Mesothelial cell of epicardium (in vitro differentiated cells): ENCODE measurements at regions not wholly inside any gene's neighbourhood (a gene's known extent, or its start where the extent isn't known, plus 50 kb on each side); places are given as distances from the start of the nearest gene placed in this dataset.
"Not testable (repeated sequence)": the region's sequence is repeated elsewhere in the genome, so short reads cannot be mapped to it uniquely, and the experiment has no call there.

Experiments used
- DNase-seq, 2 experiments: peaks; one replicate each; pipeline ENCODE4 v3.0.0; 2021; ENCODE audit warnings: low spot score in 2 of 2; ENCODE audit not compliant: unreplicated experiment in 2 of 2
- H3K27ac Mint-ChIP-seq: 2 replicates; pipeline ENCODE4 v1.8.0; 2021; ENCODE audit warnings: mixed read lengths
- H3K27me3 Mint-ChIP-seq: 2 replicates; pipeline ENCODE4 v1.8.0; 2021; ENCODE audit warnings: low read depth, mixed read lengths
- H3K36me3 Mint-ChIP-seq: 2 replicates; pipeline ENCODE4 v1.8.0; 2021; ENCODE audit warnings: mixed read lengths
- H3K4me1 Mint-ChIP-seq: 2 replicates; pipeline ENCODE4 v1.8.0; 2021; ENCODE audit warnings: mixed read lengths
- H3K4me3 Mint-ChIP-seq: 2 replicates; pipeline ENCODE4 v1.8.0; 2021; ENCODE audit warnings: mild to moderate bottlenecking, moderate library complexity, mixed read lengths
- H3K9me3 Mint-ChIP-seq: 2 replicates; pipeline ENCODE4 v1.8.0; 2021; ENCODE audit warnings: mixed read lengths
- CTCF ChIP-seq: fragments of 200-600 bp; sonication (generic); IDR thresholded peaks from one replicate; pipeline ENCODE4 v1.5.0; 2021; ENCODE audit warnings: antibody characterized with exemption; ENCODE audit not compliant: unreplicated experiment

- peaks cover 6% of the 10 kb centered on the region for H3K27me3 Mint-ChIP-seq
- H3K4me3 Mint-ChIP-seq = no peak overlapping the region
- TF ChIP-seq CTCF = no peak
- H3K27ac Mint-ChIP-seq = no peak overlapping the region
- no peaks in the 10 kb centered on the region for H3K36me3 Mint-ChIP-seq
- DNase-seq = no peak
- no peaks in the 10 kb centered on the region for H3K4me1 Mint-ChIP-seq
- H3K9me3 Mint-ChIP-seq = no peaks in the 10 kb centered on the region
Measured at GRCh38 chr7:145143685-145144084, 307.8 kb upstream of the TPK1 start.

DNA sequence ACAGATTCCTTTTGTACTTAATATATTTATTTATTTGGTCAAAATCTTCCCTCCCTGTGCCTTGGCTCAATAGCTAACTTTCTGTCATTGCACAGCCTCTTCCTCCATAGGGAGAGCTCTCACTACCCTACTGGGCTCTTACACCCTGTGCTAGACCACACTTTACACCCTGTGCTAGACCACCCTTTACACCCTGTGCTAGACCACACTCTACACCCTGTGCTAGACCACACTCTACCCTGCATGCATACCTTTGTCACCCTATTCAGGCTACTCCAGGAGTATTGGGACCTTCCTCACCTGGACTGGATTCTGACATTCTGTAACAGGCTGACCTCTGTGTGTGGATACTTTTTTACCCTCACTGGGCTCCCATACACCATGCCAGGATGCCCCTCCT, 298.5 kb upstream of the TPK1 start:
- no peak overlapping the region for H3K4me3 Mint-ChIP-seq

GRCh38 chr7:145123502-145123901, 287.6 kb upstream of the TPK1 start:
- Mint-ChIP-seq H3K4me1 (no peaks in the 10 kb centered on the region), H3K9me3 (no peaks in the 10 kb centered on the region), H3K27me3 (no peaks in the 10 kb centered on the region), H3K4me3 (no peak overlapping the region), H3K36me3 (no peaks in the 10 kb centered on the region), H3K27ac (no peak overlapping the region)
- TF ChIP-seq CTCF = no peak
- no peak for DNase-seq

More for the DNA sequence above, 298.5 kb upstream of the TPK1 start:
- no peak for DNase-seq
- no peaks in the 10 kb centered on the region for H3K4me1 Mint-ChIP-seq
- no peaks in the 10 kb centered on the region for H3K9me3 Mint-ChIP-seq
- no peak overlapping the region for H3K27ac Mint-ChIP-seq
- H3K36me3 Mint-ChIP-seq = no peaks in the 10 kb centered on the region
- no peaks in the 10 kb centered on the region for H3K27me3 Mint-ChIP-seq
- TF ChIP-seq CTCF = no peak

- Mint-ChIP-seq H3K4me3 (peak overlapping the region; percentile 15), H3K27ac (peak overlapping the region; percentile 93), H3K27me3 (no peaks in the 10 kb centered on the region), H3K9me3 (peaks cover 9% of the 10 kb centered on the region), H3K4me1 (peaks cover 27% of the 10 kb centered on the region), H3K36me3 (no peaks in the 10 kb centered on the region)
- TF ChIP-seq CTCF = no peak
- DNase-seq = peak in 1 of 2 experiments; percentile 50
Measured at GRCh38 chr7:145106001-145106400, 270.1 kb upstream of the TPK1 start.

- Mint-ChIP-seq H3K36me3 (no peaks in the 10 kb centered on the region), H3K27me3 (no peaks in the 10 kb centered on the region), H3K4me1 (peaks cover 27% of the 10 kb centered on the region), H3K9me3 (peaks cover 5% of the 10 kb centered on the region), H3K4me3 (peak overlapping the region; percentile 15), H3K27ac (peak overlapping the region; percentile 93)
- no peak for DNase-seq
- no peak for TF ChIP-seq CTCF
Measured at GRCh38 chr7:145105561-145105960, 269.7 kb upstream of the TPK1 start.

GRCh38 chr7:145104400-145104799, 268.5 kb upstream of the TPK1 start:
- no peak for TF ChIP-seq CTCF
- Mint-ChIP-seq H3K27ac (no peak overlapping the region), H3K36me3 (no peaks in the 10 kb centered on the region), H3K27me3 (peaks cover 2% of the 10 kb centered on the region), H3K4me3 (no peak overlapping the region), H3K9me3 (no peaks in the 10 kb centered on the region), H3K4me1 (peaks cover 27% of the 10 kb centered on the region)
- no peak for DNase-seq

DNA sequence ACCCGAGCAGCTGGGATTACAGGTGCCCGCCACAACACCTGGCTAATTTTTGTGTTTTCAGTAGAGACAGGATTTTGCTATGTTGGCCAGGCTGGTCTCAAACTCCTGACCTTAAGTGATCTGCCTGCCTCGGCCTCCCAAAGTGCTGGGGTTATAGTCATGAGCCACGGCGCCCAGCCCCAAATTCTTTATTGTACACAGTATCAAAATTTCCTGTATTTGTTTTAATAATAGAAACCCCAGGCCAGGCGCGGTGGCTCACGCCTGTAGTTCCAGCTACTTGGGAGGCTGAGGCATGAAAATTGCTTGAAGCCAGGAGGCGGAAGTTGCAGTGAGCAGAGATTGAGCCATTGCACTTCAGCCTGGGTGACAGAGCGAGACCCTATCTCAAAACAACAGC, 266.3 kb upstream of the TPK1 start:
- not testable (repeated sequence) for H3K27ac Mint-ChIP-seq, H3K9me3 Mint-ChIP-seq, DNase-seq, H3K27me3 Mint-ChIP-seq, H3K36me3 Mint-ChIP-seq, H3K4me3 Mint-ChIP-seq
- H3K4me1 Mint-ChIP-seq = peaks cover 24% of the 10 kb centered on the region
